Endodermal cell (in vitro differentiated cells): ENCODE measurements at regions not wholly inside any gene's neighbourhood (a gene's known extent, or its start where the extent isn't known, plus 50 kb on each side); places are given as distances from the start of the nearest gene placed in this dataset.

Experiments used
- DNase-seq: peaks from one replicate; pipeline ENCODE4 v3.0.0-alpha.2; 2017
- H3K27ac ChIP-seq: 2 replicates; pipeline ENCODE4 v1.5.1; 2013; ENCODE audit warnings: mild to moderate bottlenecking, low read depth, low read length, moderate library complexity
- H3K27me3 ChIP-seq: 2 replicates; pipeline ENCODE4 v1.6.1; 2013; ENCODE audit warnings: mild to moderate bottlenecking, low read length, moderate library complexity; ENCODE audit not compliant: insufficient read depth, control insufficient read depth, poor library complexity, severe bottlenecking
- H3K36me3 ChIP-seq: 2 replicates; pipeline ENCODE4 v1.7.0; 2013; ENCODE audit warnings: mild to moderate bottlenecking, low read length, moderate library complexity; ENCODE audit not compliant: control insufficient read depth, insufficient read depth
- H3K4me1 ChIP-seq: one replicate; pipeline ENCODE4 v1.7.0; 2013; ENCODE audit warnings: low read length; ENCODE audit not compliant: control insufficient read depth, insufficient read depth
- H3K4me3 ChIP-seq: 2 replicates; pipeline ENCODE4 v1.5.1; 2013; ENCODE audit warnings: mild to moderate bottlenecking, low read length, moderate library complexity
- H3K9ac ChIP-seq: 2 replicates; pipeline ENCODE4 v1.6.1; 2013; ENCODE audit warnings: mild to moderate bottlenecking, low read length, moderate library complexity; ENCODE audit not compliant: poor library complexity, severe bottlenecking; ENCODE audit errors: extremely low read depth
- H3K9me3 ChIP-seq: 2 replicates; pipeline ENCODE4 v1.6.1; 2013; ENCODE audit warnings: mild to moderate bottlenecking, low read length, moderate library complexity; ENCODE audit not compliant: control insufficient read depth
- H3K27ac Mint-ChIP-seq: 2 replicates; pipeline ENCODE4 v1.8.0; 2020; ENCODE audit warnings: mixed read lengths
- H3K27me3 Mint-ChIP-seq: 2 replicates; pipeline ENCODE4 v1.8.0; 2021; ENCODE audit warnings: mild to moderate bottlenecking, mixed read lengths; ENCODE audit not compliant: insufficient read depth
- H3K36me3 Mint-ChIP-seq: 2 replicates; pipeline ENCODE4 v1.8.0; 2020; ENCODE audit warnings: low read depth, mixed read lengths
- H3K4me1 Mint-ChIP-seq: 2 replicates; pipeline ENCODE4 v1.8.0; 2020; ENCODE audit warnings: mixed read lengths
- H3K4me3 Mint-ChIP-seq: 2 replicates; pipeline ENCODE4 v1.8.0; 2020; ENCODE audit warnings: mild to moderate bottlenecking, moderate library complexity, mixed read lengths
- H3K9me3 Mint-ChIP-seq: 2 replicates; pipeline ENCODE4 v1.8.0; 2020; ENCODE audit warnings: mild to moderate bottlenecking, mixed read lengths
- WGBS, 2 experiments: methylation state at CpG; one replicate each; pipeline versions ENCODE4 v1.1.5 to v1.1.7; 2013; ENCODE audit warnings: missing lambda C conversion rate in 2 of 2, mixed read lengths in 1 of 2; ENCODE audit not compliant: insufficient coverage in 1 of 2, insufficient read length in 1 of 2; 5-methylcytosine and 5-hydroxymethylcytosine counted together
- TF ChIP-seq, protein P1 (sequence below): fragments of 200-600 bp; sonication (generic); conservative IDR thresholded peaks from 2 replicates; pipeline ENCODE4 v1.5.0; 2021; ENCODE audit warnings: antibody characterized with exemption, mild to moderate bottlenecking

GRCh38 chrX:68936126-68936525, 107.3 kb downstream of the EFNB1 start:
- Mint-ChIP-seq H3K9me3 (peaks cover 31% of the 10 kb centered on the region), H3K27me3 (no peaks in the 10 kb centered on the region), H3K36me3 (no peaks in the 10 kb centered on the region), H3K27ac (no peak overlapping the region), H3K4me1 (peaks cover 2% of the 10 kb centered on the region), H3K4me3 (no peak overlapping the region)
- peak; percentile 26 for DNase-seq
- no peak overlapping the region for H3K9ac ChIP-seq
- no peaks in the 10 kb centered on the region for H3K9me3 ChIP-seq
- H3K27ac ChIP-seq, result no peak overlapping the region
- no peaks in the 10 kb centered on the region for H3K36me3 ChIP-seq
- H3K4me3 ChIP-seq, result no peak overlapping the region
- H3K4me1 ChIP-seq, result no peaks in the 10 kb centered on the region
- TF ChIP-seq, protein P1, sequence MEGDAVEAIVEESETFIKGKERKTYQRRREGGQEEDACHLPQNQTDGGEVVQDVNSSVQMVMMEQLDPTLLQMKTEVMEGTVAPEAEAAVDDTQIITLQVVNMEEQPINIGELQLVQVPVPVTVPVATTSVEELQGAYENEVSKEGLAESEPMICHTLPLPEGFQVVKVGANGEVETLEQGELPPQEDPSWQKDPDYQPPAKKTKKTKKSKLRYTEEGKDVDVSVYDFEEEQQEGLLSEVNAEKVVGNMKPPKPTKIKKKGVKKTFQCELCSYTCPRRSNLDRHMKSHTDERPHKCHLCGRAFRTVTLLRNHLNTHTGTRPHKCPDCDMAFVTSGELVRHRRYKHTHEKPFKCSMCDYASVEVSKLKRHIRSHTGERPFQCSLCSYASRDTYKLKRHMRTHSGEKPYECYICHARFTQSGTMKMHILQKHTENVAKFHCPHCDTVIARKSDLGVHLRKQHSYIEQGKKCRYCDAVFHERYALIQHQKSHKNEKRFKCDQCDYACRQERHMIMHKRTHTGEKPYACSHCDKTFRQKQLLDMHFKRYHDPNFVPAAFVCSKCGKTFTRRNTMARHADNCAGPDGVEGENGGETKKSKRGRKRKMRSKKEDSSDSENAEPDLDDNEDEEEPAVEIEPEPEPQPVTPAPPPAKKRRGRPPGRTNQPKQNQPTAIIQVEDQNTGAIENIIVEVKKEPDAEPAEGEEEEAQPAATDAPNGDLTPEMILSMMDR, result no peak
- H3K27me3 ChIP-seq, result no peaks in the 10 kb centered on the region
- WGBS, 2 experiments, result 80 to 94% methylated on average over 1 to 3 of the region's 4 CpGs

DNA sequence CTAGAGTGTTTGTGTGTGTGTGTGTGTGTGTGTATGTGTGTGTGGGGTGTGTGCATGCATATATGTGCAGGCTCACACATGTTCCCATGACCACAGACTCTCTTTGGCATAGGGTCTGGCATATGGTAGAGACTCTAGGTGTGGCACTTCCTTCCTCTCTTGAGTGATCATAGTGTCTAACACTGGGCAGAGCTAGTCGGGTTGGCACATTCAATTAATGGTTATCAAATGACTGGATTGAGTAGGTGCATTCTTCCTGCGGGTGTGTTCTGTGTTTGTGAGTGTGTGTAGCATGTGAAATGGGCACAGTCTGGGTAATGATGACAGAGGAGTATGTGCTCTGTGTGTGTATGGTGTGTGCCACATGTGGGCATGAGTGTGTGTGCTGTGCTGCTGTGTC, 106.5 kb downstream of the EFNB1 start:
- H3K4me1 Mint-ChIP-seq, result no peaks in the 10 kb centered on the region
- H3K27me3 Mint-ChIP-seq, result no peaks in the 10 kb centered on the region
- H3K36me3 Mint-ChIP-seq, result no peaks in the 10 kb centered on the region
- H3K4me1 ChIP-seq, result no peaks in the 10 kb centered on the region
- H3K36me3 ChIP-seq, result no peaks in the 10 kb centered on the region
- H3K9me3 Mint-ChIP-seq, result peaks cover 31% of the 10 kb centered on the region
- H3K9ac ChIP-seq, result no peak overlapping the region
- 90% methylated on average over 2 of the region's 2 CpGs; no CpG with 5 or more reads in 1 of the 2 experiments for WGBS, 2 experiments
- H3K27ac Mint-ChIP-seq, result no peak overlapping the region
- peak; percentile 13 for DNase-seq
- no peaks in the 10 kb centered on the region for H3K27me3 ChIP-seq
- no peak overlapping the region for H3K4me3 Mint-ChIP-seq
- TF ChIP-seq, protein P1, result no peak
- H3K9me3 ChIP-seq, result no peaks in the 10 kb centered on the region
- H3K4me3 ChIP-seq, result no peak overlapping the region
- no peak overlapping the region for H3K27ac ChIP-seq

- Histone ChIP-seq H3K27ac (no peak overlapping the region), H3K27me3 (no peaks in the 10 kb centered on the region), H3K4me3 (no peak overlapping the region), H3K9ac (no peak overlapping the region), H3K4me1 (no peaks in the 10 kb centered on the region), H3K9me3 (no peaks in the 10 kb centered on the region), H3K36me3 (no peaks in the 10 kb centered on the region)
- Mint-ChIP-seq H3K4me3 (no peak overlapping the region), H3K27me3 (no peaks in the 10 kb centered on the region), H3K4me1 (no peaks in the 10 kb centered on the region), H3K27ac (no peak overlapping the region), H3K36me3 (no peaks in the 10 kb centered on the region), H3K9me3 (peaks cover 36% of the 10 kb centered on the region)
- TF ChIP-seq, protein P1, result no peak
- peak; percentile 18 for DNase-seq
- 96% methylated on average over 6 of the region's 6 CpGs; no CpG with 5 or more reads in 1 of the 2 experiments for WGBS, 2 experiments
These were observed 106.1 kb downstream of the EFNB1 start for GRCh38 chrX:68934922-68935321.
